Suprapubic skin (tissue), 3 donors: ENCODE measurements at regions not wholly inside any gene's neighbourhood (a gene's known extent, or its start where the extent isn't known, plus 50 kb on each side); places are given as distances from the start of the nearest gene placed in this dataset.

ENCODE experiments used
- POLR2AphosphoS5 ChIP-seq, 3 donors: sonication (generic); formaldehyde crosslinking; IDR thresholded peaks; one replicate each; pipeline ENCODE4 v1.6.1; 2017; ENCODE audit warnings: antibody characterized with exemption in 3 of 3
- TF ChIP-seq, protein P1 (sequence below), 2 donors: fragments of 200-600 bp in 1 of 2; fragments of 450-650 bp in 1 of 2; sonication (generic) in 1 of 2; IDR thresholded peaks; one replicate each; pipeline ENCODE4 v1.5.1; 2016 to 2019; ENCODE audit warnings: antibody characterized with exemption in 2 of 2, mild to moderate bottlenecking in 1 of 2, moderate library complexity in 1 of 2

DNA sequence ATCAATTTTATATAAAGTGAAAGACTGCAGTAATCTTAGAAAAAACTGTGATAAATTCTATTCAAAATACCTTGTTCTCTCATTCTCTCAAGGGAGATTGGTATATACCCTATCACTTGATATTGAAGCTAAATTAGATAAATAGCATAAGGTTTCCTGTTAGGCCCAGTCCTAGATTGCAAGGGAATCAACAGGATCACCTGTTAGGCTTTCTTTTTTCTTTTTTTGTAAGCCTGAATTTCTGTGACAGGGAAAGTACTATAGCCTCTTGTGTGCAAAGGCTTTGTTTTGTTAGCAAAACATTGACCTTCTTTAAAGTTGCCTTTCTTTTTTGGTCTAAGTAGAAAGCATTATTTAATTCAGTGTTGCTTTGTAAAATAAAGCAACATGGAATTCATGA lies 100.0 kb downstream of the HAUS1 start:
- no peak for TF ChIP-seq POLR2AphosphoS5 (IDR thresholded peaks at IDR 0.05)
- TF ChIP-seq, protein P1, sequence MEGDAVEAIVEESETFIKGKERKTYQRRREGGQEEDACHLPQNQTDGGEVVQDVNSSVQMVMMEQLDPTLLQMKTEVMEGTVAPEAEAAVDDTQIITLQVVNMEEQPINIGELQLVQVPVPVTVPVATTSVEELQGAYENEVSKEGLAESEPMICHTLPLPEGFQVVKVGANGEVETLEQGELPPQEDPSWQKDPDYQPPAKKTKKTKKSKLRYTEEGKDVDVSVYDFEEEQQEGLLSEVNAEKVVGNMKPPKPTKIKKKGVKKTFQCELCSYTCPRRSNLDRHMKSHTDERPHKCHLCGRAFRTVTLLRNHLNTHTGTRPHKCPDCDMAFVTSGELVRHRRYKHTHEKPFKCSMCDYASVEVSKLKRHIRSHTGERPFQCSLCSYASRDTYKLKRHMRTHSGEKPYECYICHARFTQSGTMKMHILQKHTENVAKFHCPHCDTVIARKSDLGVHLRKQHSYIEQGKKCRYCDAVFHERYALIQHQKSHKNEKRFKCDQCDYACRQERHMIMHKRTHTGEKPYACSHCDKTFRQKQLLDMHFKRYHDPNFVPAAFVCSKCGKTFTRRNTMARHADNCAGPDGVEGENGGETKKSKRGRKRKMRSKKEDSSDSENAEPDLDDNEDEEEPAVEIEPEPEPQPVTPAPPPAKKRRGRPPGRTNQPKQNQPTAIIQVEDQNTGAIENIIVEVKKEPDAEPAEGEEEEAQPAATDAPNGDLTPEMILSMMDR (IDR thresholded peaks at IDR 0.05): no peak
